A549 (cell line): ENCODE measurements at regions not wholly inside any gene's neighbourhood (a gene's known extent, or its start where the extent isn't known, plus 50 kb on each side); places are given as distances from the start of the nearest gene placed in this dataset.
"Not testable (repeated sequence)": the region's sequence is repeated elsewhere in the genome, so short reads cannot be mapped to it uniquely, and the experiment has no call there.

Experiments
- E2F6 ChIP-seq: IDR thresholded peaks from 2 replicates; pipeline ENCODE4 v1.6.1; 2012; ENCODE audit warnings: low read depth, borderline replicate concordance
- EP300 ChIP-seq, 2 experiments: fragments of >200 bp; sonication (Bioruptor Twin); formaldehyde crosslinking; IDR thresholded peaks; 2 replicates in 1 of 2; 3 replicates in 1 of 2; pipeline ENCODE4 v1.6.1; 2016 to 2017
- HDAC2 ChIP-seq: fragments of 200-600 bp; sonication (generic); IDR thresholded peaks from 2 replicates; pipeline ENCODE4 v1.6.1; 2016
- MAFK ChIP-seq: fragments of 450-650 bp; IDR thresholded peaks from 2 replicates; pipeline ENCODE4 v1.6.1; 2014; ENCODE audit not compliant: partially characterized antibody
- NFE2L2 ChIP-seq: fragments of 150-350 bp; conservative IDR thresholded peaks from 2 replicates; pipeline ENCODE4 v1.6.1; 2014; ENCODE audit warnings: low read length
- POLR2A ChIP-seq: IDR thresholded peaks from 2 replicates; pipeline ENCODE4 v1.6.1; 2012; ENCODE audit warnings: mild to moderate bottlenecking, low read length
- RFX5 ChIP-seq: fragments of 450-650 bp; IDR thresholded peaks from 2 replicates; pipeline ENCODE4 v1.7.1; 2014; ENCODE audit warnings: antibody characterized with exemption, mild to moderate bottlenecking, moderate library complexity
- TF ChIP-seq, protein P1 (sequence below): fragments of >200 bp; sonication (Bioruptor Twin); formaldehyde crosslinking; IDR thresholded peaks from 3 replicates; pipeline ENCODE4 v1.5.1; 2016
- TF ChIP-seq, protein P2 (sequence below): fragments of 200-600 bp; sonication (generic); IDR thresholded peaks from 2 replicates; pipeline ENCODE4 v1.6.1; 2016; ENCODE audit warnings: antibody characterized with exemption, mild to moderate bottlenecking, moderate library complexity

DNA sequence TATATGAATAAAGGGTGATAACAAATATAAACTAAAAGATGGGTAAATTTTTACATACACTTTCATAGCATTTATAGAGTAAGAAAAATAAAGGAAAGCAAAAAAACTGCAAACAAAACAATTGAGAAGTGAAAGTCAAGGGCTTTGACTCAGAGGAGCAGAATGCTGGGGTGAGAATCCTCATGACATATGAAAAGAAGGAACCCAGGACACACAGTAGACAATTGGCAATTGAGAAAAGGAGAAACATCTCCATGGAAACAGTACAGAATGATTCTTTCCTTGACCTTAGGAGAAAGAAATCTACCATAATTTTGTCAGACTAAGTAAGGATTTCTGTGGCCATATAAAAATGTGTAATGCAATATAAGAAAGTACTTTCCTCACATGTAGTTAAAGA lies 138.3 kb downstream of the SYT15 start:
- TF ChIP-seq, protein P1, sequence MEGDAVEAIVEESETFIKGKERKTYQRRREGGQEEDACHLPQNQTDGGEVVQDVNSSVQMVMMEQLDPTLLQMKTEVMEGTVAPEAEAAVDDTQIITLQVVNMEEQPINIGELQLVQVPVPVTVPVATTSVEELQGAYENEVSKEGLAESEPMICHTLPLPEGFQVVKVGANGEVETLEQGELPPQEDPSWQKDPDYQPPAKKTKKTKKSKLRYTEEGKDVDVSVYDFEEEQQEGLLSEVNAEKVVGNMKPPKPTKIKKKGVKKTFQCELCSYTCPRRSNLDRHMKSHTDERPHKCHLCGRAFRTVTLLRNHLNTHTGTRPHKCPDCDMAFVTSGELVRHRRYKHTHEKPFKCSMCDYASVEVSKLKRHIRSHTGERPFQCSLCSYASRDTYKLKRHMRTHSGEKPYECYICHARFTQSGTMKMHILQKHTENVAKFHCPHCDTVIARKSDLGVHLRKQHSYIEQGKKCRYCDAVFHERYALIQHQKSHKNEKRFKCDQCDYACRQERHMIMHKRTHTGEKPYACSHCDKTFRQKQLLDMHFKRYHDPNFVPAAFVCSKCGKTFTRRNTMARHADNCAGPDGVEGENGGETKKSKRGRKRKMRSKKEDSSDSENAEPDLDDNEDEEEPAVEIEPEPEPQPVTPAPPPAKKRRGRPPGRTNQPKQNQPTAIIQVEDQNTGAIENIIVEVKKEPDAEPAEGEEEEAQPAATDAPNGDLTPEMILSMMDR = not testable (repeated sequence)
- TF ChIP-seq HDAC2; E2F6; EP300 (IDR thresholded peaks at IDR 0.05); NFE2L2; POLR2A; RFX5; MAFK: not testable (repeated sequence)
- TF ChIP-seq, protein P2, sequence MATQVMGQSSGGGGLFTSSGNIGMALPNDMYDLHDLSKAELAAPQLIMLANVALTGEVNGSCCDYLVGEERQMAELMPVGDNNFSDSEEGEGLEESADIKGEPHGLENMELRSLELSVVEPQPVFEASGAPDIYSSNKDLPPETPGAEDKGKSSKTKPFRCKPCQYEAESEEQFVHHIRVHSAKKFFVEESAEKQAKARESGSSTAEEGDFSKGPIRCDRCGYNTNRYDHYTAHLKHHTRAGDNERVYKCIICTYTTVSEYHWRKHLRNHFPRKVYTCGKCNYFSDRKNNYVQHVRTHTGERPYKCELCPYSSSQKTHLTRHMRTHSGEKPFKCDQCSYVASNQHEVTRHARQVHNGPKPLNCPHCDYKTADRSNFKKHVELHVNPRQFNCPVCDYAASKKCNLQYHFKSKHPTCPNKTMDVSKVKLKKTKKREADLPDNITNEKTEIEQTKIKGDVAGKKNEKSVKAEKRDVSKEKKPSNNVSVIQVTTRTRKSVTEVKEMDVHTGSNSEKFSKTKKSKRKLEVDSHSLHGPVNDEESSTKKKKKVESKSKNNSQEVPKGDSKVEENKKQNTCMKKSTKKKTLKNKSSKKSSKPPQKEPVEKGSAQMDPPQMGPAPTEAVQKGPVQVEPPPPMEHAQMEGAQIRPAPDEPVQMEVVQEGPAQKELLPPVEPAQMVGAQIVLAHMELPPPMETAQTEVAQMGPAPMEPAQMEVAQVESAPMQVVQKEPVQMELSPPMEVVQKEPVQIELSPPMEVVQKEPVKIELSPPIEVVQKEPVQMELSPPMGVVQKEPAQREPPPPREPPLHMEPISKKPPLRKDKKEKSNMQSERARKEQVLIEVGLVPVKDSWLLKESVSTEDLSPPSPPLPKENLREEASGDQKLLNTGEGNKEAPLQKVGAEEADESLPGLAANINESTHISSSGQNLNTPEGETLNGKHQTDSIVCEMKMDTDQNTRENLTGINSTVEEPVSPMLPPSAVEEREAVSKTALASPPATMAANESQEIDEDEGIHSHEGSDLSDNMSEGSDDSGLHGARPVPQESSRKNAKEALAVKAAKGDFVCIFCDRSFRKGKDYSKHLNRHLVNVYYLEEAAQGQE = not testable (repeated sequence)
